H1 (cell line): ENCODE measurements at regions not wholly inside any gene's neighbourhood (a gene's known extent, or its start where the extent isn't known, plus 50 kb on each side); places are given as distances from the start of the nearest gene placed in this dataset.

Experiments used
- CTCF ChIA-PET: fragments of 300-600 bp; sonication (Branson Sonifier 250); formaldehyde crosslinking; loops from one replicate; lab custom pipeline; 2021; ENCODE audit not compliant: partially characterized antibody; lab: Charles Lee
- POLR2A ChIA-PET: fragments of 300-600 bp; sonication (Branson Sonifier 250); formaldehyde crosslinking; loops from one replicate; lab custom pipeline; 2021; ENCODE audit warnings: inconsistent platforms; ENCODE audit not compliant: partially characterized antibody; lab: Charles Lee
- DNase-seq, 2 experiments: peaks; one replicate each; pipeline versions ENCODE4 v3.0.0 to v3.0.0-alpha.2; 2010 to 2022; ENCODE audit warnings: low spot score in 2 of 2, low read depth in 1 of 2, mixed read lengths in 1 of 2
- FAIRE-seq: peaks from 2 replicates; lab custom pipeline; 2011; peaks lifted over from hg19 to GRCh38; lab: Jason Lieb, UNC
- H2AFZ ChIP-seq: 2 replicates; pipeline ENCODE4 v1.8.1; 2012; ENCODE audit warnings: low read length, inconsistent platforms
- H2AK5ac ChIP-seq: 2 replicates; pipeline ENCODE4 v1.6.1; 2013; ENCODE audit warnings: low read depth, low read length
- H2BK120ac ChIP-seq: replicated peaks from 2 replicates; pipeline ENCODE3; 2013; ENCODE audit warnings: low read depth, low read length, inconsistent platforms
- H2BK12ac ChIP-seq: 2 replicates; pipeline ENCODE4 v1.6.1; 2013; ENCODE audit warnings: low read depth, low read length
- H2BK15ac ChIP-seq: 2 replicates; pipeline ENCODE4 v1.6.1; 2013; ENCODE audit warnings: low read length
- H2BK20ac ChIP-seq: 2 replicates; pipeline ENCODE4 v1.6.1; 2013; ENCODE audit warnings: low read length
- H2BK5ac ChIP-seq: 2 replicates; pipeline ENCODE4 v1.6.1; 2013; ENCODE audit warnings: low read depth, low read length
- H3K14ac ChIP-seq: 2 replicates; pipeline ENCODE4 v1.6.1; 2013; ENCODE audit warnings: inconsistent platforms; ENCODE audit not compliant: insufficient read length
- H3K18ac ChIP-seq: 2 replicates; pipeline ENCODE4 v1.6.1; 2013; ENCODE audit warnings: low read length; ENCODE audit errors: extremely low read depth
- H3K23ac ChIP-seq: 2 replicates; pipeline ENCODE4 v1.6.1; 2013; ENCODE audit warnings: inconsistent platforms; ENCODE audit not compliant: insufficient read length
- H3K23me2 ChIP-seq: 2 replicates; pipeline ENCODE4 v1.6.1; 2013; ENCODE audit warnings: low read depth, low read length
- H3K27ac ChIP-seq: 2 replicates; pipeline ENCODE4 v1.6.1; 2011; ENCODE audit warnings: low read depth, low read length, inconsistent platforms
- H3K27me3 ChIP-seq, 4 experiments: replicated peaks in 1 of 4; 1 replicate in 1 of 4; 2 replicates in 3 of 4; pipeline versions ENCODE4 v1.6.1 to v1.8.1; 2011 to 2013; ENCODE audit warnings: low read length in 3 of 4, mild to moderate bottlenecking in 3 of 4, inconsistent platforms in 2 of 4, mixed read lengths in 2 of 4, moderate library complexity in 1 of 4; ENCODE audit not compliant: control insufficient read depth in 3 of 4, insufficient read depth in 3 of 4; ENCODE audit errors: extremely low read depth in 1 of 4
- H3K36me3 ChIP-seq, 4 experiments: 2 replicates each; pipeline versions ENCODE4 v1.6.1 to v1.8.1; 2011 to 2013; ENCODE audit warnings: mild to moderate bottlenecking in 4 of 4, low read length in 3 of 4, moderate library complexity in 2 of 4, control low read depth in 1 of 4, inconsistent platforms in 1 of 4; ENCODE audit not compliant: insufficient read depth in 4 of 4, control insufficient read depth in 2 of 4
- H3K4ac ChIP-seq: replicated peaks from 2 replicates; pipeline ENCODE3; 2013; ENCODE audit warnings: low read length, low read depth, mixed read lengths, inconsistent platforms; ENCODE audit not compliant: insufficient read length
- H3K4me1 ChIP-seq, 4 experiments: replicated peaks in 1 of 4; 1 replicate in 1 of 4; 2 replicates in 3 of 4; pipeline versions ENCODE4 v1.6.1 to v1.8.1; 2011 to 2013; ENCODE audit warnings: low read length in 3 of 4, inconsistent platforms in 2 of 4, mixed read lengths in 1 of 4; ENCODE audit not compliant: insufficient read depth in 4 of 4, control insufficient read depth in 3 of 4
- H3K4me2 ChIP-seq, 2 experiments: 2 replicates each; pipeline versions ENCODE4 v1.6.1 to v1.8.1; 2011 to 2013; ENCODE audit warnings: low read depth in 2 of 2, low read length in 2 of 2, control low read depth in 1 of 2, inconsistent platforms in 1 of 2, mild to moderate bottlenecking in 1 of 2; ENCODE audit not compliant: insufficient read depth in 1 of 2
- H3K4me3 ChIP-seq, 4 experiments: fragments of 200-600, 300-600 bp in 1 of 4; sonication (generic), shearing (Covaris generic), sonication (Bioruptor Twin) in 1 of 4; 2 replicates each; pipeline versions ENCODE4 v1.5.1 to v1.8.1; 2011 to 2016; ENCODE audit warnings: low read length in 4 of 4, low read depth in 3 of 4, control low read depth in 2 of 4, inconsistent platforms in 2 of 4, mild to moderate bottlenecking in 2 of 4, mixed read lengths in 1 of 4, moderate library complexity in 1 of 4; ENCODE audit not compliant: insufficient read depth in 2 of 4; ENCODE audit errors: extremely low read depth in 1 of 4
- H3K56ac ChIP-seq: replicated peaks from 2 replicates; pipeline ENCODE3; 2013; ENCODE audit warnings: low read depth, mild to moderate bottlenecking, mixed read lengths, low read length, inconsistent platforms; ENCODE audit not compliant: insufficient read length
- H3K79me1 ChIP-seq: 2 replicates; pipeline ENCODE4 v1.6.1; 2013; ENCODE audit warnings: low read depth, low read length, control low read depth
- H3K79me2 ChIP-seq, 2 experiments: 2 replicates each; pipeline versions ENCODE4 v1.6.1 to v1.8.1; 2012 to 2013; ENCODE audit warnings: low read length in 2 of 2, mild to moderate bottlenecking in 2 of 2, inconsistent platforms in 1 of 2; ENCODE audit not compliant: insufficient read depth in 2 of 2, control insufficient read depth in 1 of 2
- H3K9ac ChIP-seq, 4 experiments: replicated peaks in 1 of 4; 1 replicate in 1 of 4; 2 replicates in 3 of 4; pipeline versions ENCODE4 v1.6.1 to v1.8.1; 2011 to 2013; ENCODE audit warnings: low read depth in 3 of 4, low read length in 3 of 4, control low read depth in 2 of 4, mild to moderate bottlenecking in 2 of 4, moderate library complexity in 2 of 4, inconsistent platforms in 1 of 4; ENCODE audit errors: extremely low read depth in 1 of 4
- H3K9me3 ChIP-seq, 2 experiments: 2 replicates each; pipeline versions ENCODE4 v1.6.1 to v1.8.1; 2012 to 2013; ENCODE audit warnings: mild to moderate bottlenecking in 2 of 2, moderate library complexity in 2 of 2, control low read depth in 1 of 2, inconsistent platforms in 1 of 2, low read depth in 1 of 2, low read length in 1 of 2, mixed read lengths in 1 of 2; ENCODE audit not compliant: insufficient read depth in 2 of 2
- H4K20me1 ChIP-seq, 2 experiments: replicated peaks in 1 of 2; 2 replicates each; pipeline versions ENCODE3 to v1.8.1; 2011 to 2013; ENCODE audit warnings: inconsistent platforms in 2 of 2, low read length in 2 of 2, mild to moderate bottlenecking in 1 of 2; ENCODE audit not compliant: insufficient read depth in 2 of 2, control insufficient read depth in 1 of 2
- H4K5ac ChIP-seq: 2 replicates; pipeline ENCODE4 v1.6.1; 2013; ENCODE audit warnings: low read length, low read depth, mixed read lengths, inconsistent platforms; ENCODE audit not compliant: insufficient read length
- H4K8ac ChIP-seq: 2 replicates; pipeline ENCODE4 v1.8.0; 2013; ENCODE audit warnings: mild to moderate bottlenecking, moderate library complexity, low read length, inconsistent platforms; ENCODE audit not compliant: insufficient read depth; ENCODE audit errors: extremely low read depth
- H4K91ac ChIP-seq: replicated peaks from 2 replicates; pipeline ENCODE3; 2013; ENCODE audit warnings: low read length, mixed read lengths, inconsistent platforms; ENCODE audit not compliant: insufficient read length
- CREB1 ChIP-seq: IDR thresholded peaks from 2 replicates; pipeline ENCODE4 v1.6.1; 2012; ENCODE audit warnings: inconsistent platforms
- E2F6 ChIP-seq: IDR thresholded peaks from 2 replicates; pipeline ENCODE4 v1.6.1; 2012; ENCODE audit warnings: inconsistent platforms
- NANOG ChIP-seq: IDR thresholded peaks from 2 replicates; pipeline ENCODE4 v1.6.1; 2011; ENCODE audit warnings: low read length, low read depth, mild to moderate bottlenecking, inconsistent platforms; ENCODE audit not compliant: insufficient read depth, poor library complexity, severe bottlenecking
- SAP30 ChIP-seq: fragments of 300-600 bp; sonication (generic); IDR thresholded peaks from 2 replicates; pipeline ENCODE4 v1.7.1; 2012; ENCODE audit warnings: low read length, moderate library complexity, mild to moderate bottlenecking, inconsistent platforms; ENCODE audit not compliant: insufficient read depth, insufficient replicate concordance
- SIRT6 ChIP-seq: IDR thresholded peaks from one replicate; pipeline ENCODE4 v1.7.1; 2012; ENCODE audit warnings: low read length, inconsistent platforms
- SUZ12 ChIP-seq: fragments of 200-600 bp; sonication (generic); IDR thresholded peaks from 2 replicates; pipeline ENCODE4 v1.6.1; 2012; ENCODE audit warnings: mild to moderate bottlenecking, inconsistent platforms, low read length, moderate library complexity, mixed read lengths
- TAF7 ChIP-seq: optimal IDR thresholded peaks from 2 replicates; pipeline ENCODE3; 2011; ENCODE audit warnings: low read depth, mild to moderate bottlenecking, inconsistent platforms, low read length, moderate library complexity, borderline replicate concordance
- WGBS, 2 experiments: shearing (Covaris generic) in 1 of 2; methylation state at CpG; one replicate each; pipeline versions ENCODE4 v1.1.6 to v1.1.7; 2013 to 2015; ENCODE audit warnings: low lambda C conversion rate in 2 of 2, mixed read lengths in 2 of 2, inconsistent platforms in 1 of 2, low coverage in 1 of 2, missing lambda C conversion rate in 1 of 2; ENCODE audit not compliant: insufficient replicate concordance in 2 of 2, insufficient coverage in 1 of 2, insufficient read length in 1 of 2; ENCODE audit errors: extremely low coverage in 1 of 2, missing lambda C conversion rate in 1 of 2; 5-methylcytosine and 5-hydroxymethylcytosine counted together
- TF ChIP-seq, protein P1 (sequence below): IDR thresholded peaks from 2 replicates; pipeline ENCODE4 v1.6.1; 2011; ENCODE audit warnings: low read depth, mild to moderate bottlenecking, low read length; ENCODE audit not compliant: insufficient read depth

DNA sequence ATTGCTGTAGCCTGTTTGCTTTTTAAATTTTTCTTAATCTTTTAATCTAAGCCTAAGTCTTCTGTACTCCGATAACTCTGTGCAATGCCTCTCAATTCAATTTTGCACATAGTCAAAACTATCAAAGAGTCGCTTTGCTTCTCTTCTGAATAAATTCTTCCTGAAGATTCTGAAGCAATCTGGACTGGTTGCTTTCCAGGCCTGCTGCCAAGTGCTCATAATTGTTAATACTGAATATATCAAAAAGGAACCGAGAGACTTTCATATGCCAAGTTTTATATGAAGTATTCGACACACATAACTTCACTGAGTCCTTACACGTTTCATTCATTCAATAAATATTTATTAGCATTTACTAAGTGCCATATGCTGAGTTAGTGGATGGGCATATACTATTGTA lies 91.3 kb downstream of the EDNRB start:
- H2BK12ac ChIP-seq: no peak overlapping the region
- H3K9me3 ChIP-seq: no peaks in the 10 kb centered on the region
- no peak overlapping the region for H2AFZ ChIP-seq
- H2BK5ac ChIP-seq: no peak overlapping the region
- no peak overlapping the region for H3K23ac ChIP-seq
- no peaks in the 10 kb centered on the region for H3K23me2 ChIP-seq
- H4K5ac ChIP-seq: no peak overlapping the region
- no peak overlapping the region for H3K9ac ChIP-seq
- no peak overlapping the region for H3K27ac ChIP-seq
- H3K79me1 ChIP-seq: no peaks in the 10 kb centered on the region
- no peak overlapping the region for H3K4me2 ChIP-seq
- no peak for FAIRE-seq
- no peak overlapping the region for H2BK15ac ChIP-seq
- no peak for TF ChIP-seq NANOG
- no peak for TF ChIP-seq SIRT6
- TF ChIP-seq SAP30: no peak
- TF ChIP-seq CREB1: no peak
- no peak for TF ChIP-seq E2F6
- TF ChIP-seq TAF7: no peak
- TF ChIP-seq SUZ12: no peak
- TF ChIP-seq, protein P1, sequence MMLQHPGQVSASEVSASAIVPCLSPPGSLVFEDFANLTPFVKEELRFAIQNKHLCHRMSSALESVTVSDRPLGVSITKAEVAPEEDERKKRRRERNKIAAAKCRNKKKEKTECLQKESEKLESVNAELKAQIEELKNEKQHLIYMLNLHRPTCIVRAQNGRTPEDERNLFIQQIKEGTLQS: no peak
- TF ChIP-seq, all 59 proteins: peak for 0
- no peak overlapping the region for H3K4me3 ChIP-seq
- no peak overlapping the region for H3K4ac ChIP-seq
- WGBS, 2 experiments: 97% methylated on average over 5 of the region's 5 CpGs; no CpG with 5 or more reads in 1 of the 2 experiments
- H3K27me3 ChIP-seq: no peaks in the 10 kb centered on the region
- H4K8ac ChIP-seq: no peak overlapping the region
- no peak overlapping the region for H2AK5ac ChIP-seq
- no peak overlapping the region for H4K91ac ChIP-seq
- no peak overlapping the region for H3K14ac ChIP-seq
- POLR2A ChIA-PET: no interaction called here
- H3K79me2 ChIP-seq: no peaks in the 10 kb centered on the region
- H3K36me3 ChIP-seq: no peaks in the 10 kb centered on the region
- no peaks in the 10 kb centered on the region; a peak in 1 of 7 replicates for H3K4me1 ChIP-seq
- DNase-seq: no peak
- no peak overlapping the region for H2BK120ac ChIP-seq
- no peak overlapping the region for H3K18ac ChIP-seq
- H2BK20ac ChIP-seq: no peak overlapping the region
- no peaks in the 10 kb centered on the region for H4K20me1 ChIP-seq
- no peak overlapping the region for H3K56ac ChIP-seq
- CTCF ChIA-PET: interaction anchor here (1.3 kb wide), 1 partner anchor 18 kb away, joined by 6 read pairs; no protein-coding TSS in a partner anchor
